Inflammatory macrophage (primary cell): ENCODE measurements at regions not wholly inside any gene's neighbourhood (a gene's known extent, or its start where the extent isn't known, plus 50 kb on each side); places are given as distances from the start of the nearest gene placed in this dataset.
"Not testable (repeated sequence)": the region's sequence is repeated elsewhere in the genome, so short reads cannot be mapped to it uniquely, and the experiment has no call there.

ENCODE experiments used
- DNase-seq, 2 donors: peaks; one replicate each; pipeline ENCODE4 v3.0.0-alpha.2; 2020 to 2022

GRCh38 chr13:52324831-52325230, 81.1 kb downstream of the THSD1 start:
- DNase-seq, result not testable (repeated sequence)

- DNase-seq, result no peak
Observed at GRCh38 chr13:52319876-52320275, 86.1 kb downstream of the THSD1 start.

- not testable (repeated sequence) for DNase-seq
Observed at GRCh38 chr13:52309833-52310232, 96.1 kb downstream of the THSD1 start.

GRCh38 chr13:52306336-52306735, 99.6 kb downstream of the THSD1 start:
- not testable (repeated sequence) for DNase-seq

GRCh38 chr13:52303098-52303497, 102.9 kb downstream of the THSD1 start:
- DNase-seq, result not testable (repeated sequence)

GRCh38 chr13:52302688-52303087, 103.3 kb downstream of the THSD1 start:
- not testable (repeated sequence) for DNase-seq

- DNase-seq, result not testable (repeated sequence)
Observed at GRCh38 chr13:52301810-52302400, 104.1 kb downstream of the THSD1 start.

GRCh38 chr13:52298079-52298661, 107.8 kb downstream of the THSD1 start:
- not testable (repeated sequence) for DNase-seq

- not testable (repeated sequence) for DNase-seq
Observed at GRCh38 chr13:52288891-52289290, 117.1 kb downstream of the THSD1 start.

GRCh38 chr13:52281387-52281786, 122.0 kb upstream of the NEK3 start:
- DNase-seq, result not testable (repeated sequence)

GRCh38 chr13:52279408-52279807, 120.0 kb upstream of the NEK3 start:
- not testable (repeated sequence) for DNase-seq

GRCh38 chr13:52254299-52254698, 94.9 kb upstream of the NEK3 start:
- DNase-seq, result not testable (repeated sequence)

- DNase-seq, result not testable (repeated sequence)
Observed at GRCh38 chr13:52240752-52241151, 81.4 kb upstream of the NEK3 start.

GRCh38 chr13:52235900-52236595, 76.7 kb upstream of the NEK3 start:
- peak; percentile 63 to 74 for DNase-seq

- DNase-seq, result not testable (repeated sequence)
Observed at GRCh38 chr13:52234928-52235327, 75.5 kb upstream of the NEK3 start.

- DNase-seq, result not testable (repeated sequence)
Observed at GRCh38 chr13:52223063-52223462, 63.7 kb upstream of the NEK3 start.

- DNase-seq, result not testable (repeated sequence)
Observed at GRCh38 chr13:52213920-52214319, 54.5 kb upstream of the NEK3 start.

GRCh38 chr13:52212886-52213285, 53.5 kb upstream of the NEK3 start:
- not testable (repeated sequence) for DNase-seq

GRCh38 chr13:52211416-52211776, 52.0 kb upstream of the NEK3 start:
- not testable (repeated sequence) for DNase-seq

GRCh38 chr13:52210564-52211415, 51.4 kb upstream of the NEK3 start:
- not testable (repeated sequence) for DNase-seq
